ENCODE measurements at regions not wholly inside any gene's neighbourhood (a gene's known extent, or its start where the extent isn't known, plus 50 kb on each side); places are given as distances from the start of the nearest gene placed in this dataset.

GRCh38 chr2:12826781-12827180 is 110.0 kb downstream of the TRIB2 start:
- no peaks in the 10 kb centered on the region for H3K4me1 ChIP-seq (replicated peaks in 1 of 2; ENCODE audit: control insufficient read depth in 2 of 2, insufficient read depth in 2 of 2, low read length in 2 of 2)
- H4K20me1 ChIP-seq (replicated peaks; ENCODE audit: control insufficient read depth, insufficient read depth, low read length) = no peaks in the 10 kb centered on the region
- H3K27me3 ChIP-seq (ENCODE audit: control insufficient read depth in 2 of 2, insufficient read depth in 2 of 2, low read length in 2 of 2) = peaks cover 7 to 25% of the 10 kb centered on the region in 2 experiments; a peak in 4 of 5 replicates
- in situ Hi-C loops (cut with MboI) = no loop called here
- ATAC-seq = no peak
- POLR2A ChIA-PET = interaction anchor here (0.6 kb wide), 1 partner anchor 555 kb away, joined by 3 read pairs; no protein-coding TSS in a partner anchor
- H3K79me2 ChIP-seq (ENCODE audit: control insufficient read depth, insufficient read depth, low read length) = no peaks in the 10 kb centered on the region
- no peak overlapping the region for H2AFZ ChIP-seq (ENCODE audit: low read depth, low read length)
- no peak for FAIRE-seq
- CTCF ChIA-PET (ENCODE audit: low intra/inter-chr PET ratio) = no interaction called here
- no peak overlapping the region for H3K4me3 ChIP-seq
- H3K9me1 ChIP-seq (ENCODE audit: control insufficient read depth, insufficient read depth, low read length) = no peaks in the 10 kb centered on the region
- no peak overlapping the region for H3K27ac ChIP-seq (ENCODE audit: extremely low read depth, low read depth, low read length)
- no peaks in the 10 kb centered on the region for H3K36me3 ChIP-seq (ENCODE audit: control insufficient read depth, insufficient read depth, low read length)
- no peak overlapping the region for H3K4me2 ChIP-seq (ENCODE audit: insufficient read depth, low read length)
- DNase-seq (ENCODE audit: extremely low read depth in 1 of 4, low spot score in 3 of 4) = no peak
- no TSS peak for BruUV-seq (replicated peaks)
- WGBS (ENCODE audit: insufficient coverage, low coverage, missing lambda C conversion rate) = 18% methylated on average over 3 of the region's 3 CpGs
- TF ChIP-seq SMARCA5 (IDR thresholded peaks at IDR 0.05) (no peak), IRF9 (tag; IDR thresholded peaks at IDR 0.05) (no peak), CCNT2 (IDR thresholded peaks at IDR 0.05; ENCODE audit: borderline replicate concordance, extremely low read depth, insufficient read length, low read depth, low read length) (no peak)
- no peak overlapping the region for H3K9ac ChIP-seq (ENCODE audit: insufficient read depth in 1 of 2, low read depth in 2 of 2, low read length in 2 of 2)
- H3K9me3 ChIP-seq (replicated peaks; ENCODE audit: control insufficient read depth, insufficient read depth, low read depth, low read length) = no peaks in the 10 kb centered on the region
- intact Hi-C loops (cut with micrococcal nuclease) = no loop called here

GRCh38 chr2:12827721-12828120 is 111.0 kb downstream of the TRIB2 start:
- Histone ChIP-seq H3K79me2 (ENCODE audit: control insufficient read depth, insufficient read depth, low read length) (no peaks in the 10 kb centered on the region), H2AFZ (ENCODE audit: low read depth, low read length) (no peak overlapping the region), H3K36me3 (ENCODE audit: control insufficient read depth, insufficient read depth, low read length) (no peaks in the 10 kb centered on the region), H3K27me3 (ENCODE audit: control insufficient read depth in 2 of 2, insufficient read depth in 2 of 2, low read length in 2 of 2) (peaks cover 5 to 25% of the 10 kb centered on the region in 2 experiments; a peak in 4 of 5 replicates), H3K4me3 (no peak overlapping the region), H3K9me1 (ENCODE audit: control insufficient read depth, insufficient read depth, low read length) (no peaks in the 10 kb centered on the region), H4K20me1 (replicated peaks; ENCODE audit: control insufficient read depth, insufficient read depth, low read length) (no peaks in the 10 kb centered on the region), H3K9me3 (replicated peaks; ENCODE audit: control insufficient read depth, insufficient read depth, low read depth, low read length) (no peaks in the 10 kb centered on the region), H3K4me1 (replicated peaks in 1 of 2; ENCODE audit: control insufficient read depth in 2 of 2, insufficient read depth in 2 of 2, low read length in 2 of 2) (no peaks in the 10 kb centered on the region), H3K4me2 (ENCODE audit: insufficient read depth, low read length) (no peak overlapping the region), H3K9ac (ENCODE audit: insufficient read depth in 1 of 2, low read depth in 2 of 2, low read length in 2 of 2) (no peak overlapping the region), H3K27ac (ENCODE audit: extremely low read depth, low read depth, low read length) (no peak overlapping the region)
- intact Hi-C loops (cut with micrococcal nuclease) (no loop called here), in situ Hi-C loops (cut with MboI) (no loop called here)
- 2% methylated on average over 7 of the region's 7 CpGs for WGBS (ENCODE audit: insufficient coverage, low coverage, missing lambda C conversion rate)
- ChIA-PET CTCF (ENCODE audit: low intra/inter-chr PET ratio) (no interaction called here), POLR2A (no interaction called here)
- no peak for FAIRE-seq
- no peak for DNase-seq (ENCODE audit: extremely low read depth in 1 of 4, low spot score in 3 of 4)
- TF ChIP-seq BCOR (IDR thresholded peaks at IDR 0.05) (no peak), ZBTB17 (CRISPR knock-in tag; IDR thresholded peaks at IDR 0.05) (no peak), ZC3H8 (IDR thresholded peaks at IDR 0.05) (no peak), NCOR1 (IDR thresholded peaks at IDR 0.05) (no peak), VEZF1 (CRISPR knock-in tag; IDR thresholded peaks at IDR 0.05) (no peak), WHSC1 (IDR thresholded peaks at IDR 0.05; ENCODE audit: low read length) (no peak), TSC22D4 (tag; IDR thresholded peaks at IDR 0.05) (no peak), MTA3 (IDR thresholded peaks at IDR 0.05; ENCODE audit: borderline replicate concordance) (no peak)
- ATAC-seq = no peak
- BruUV-seq (replicated peaks) = no TSS peak
